ENCODE measurements at regions not wholly inside any gene's neighbourhood (a gene's known extent, or its start where the extent isn't known, plus 50 kb on each side); places are given as distances from the start of the nearest gene placed in this dataset.

DNA sequence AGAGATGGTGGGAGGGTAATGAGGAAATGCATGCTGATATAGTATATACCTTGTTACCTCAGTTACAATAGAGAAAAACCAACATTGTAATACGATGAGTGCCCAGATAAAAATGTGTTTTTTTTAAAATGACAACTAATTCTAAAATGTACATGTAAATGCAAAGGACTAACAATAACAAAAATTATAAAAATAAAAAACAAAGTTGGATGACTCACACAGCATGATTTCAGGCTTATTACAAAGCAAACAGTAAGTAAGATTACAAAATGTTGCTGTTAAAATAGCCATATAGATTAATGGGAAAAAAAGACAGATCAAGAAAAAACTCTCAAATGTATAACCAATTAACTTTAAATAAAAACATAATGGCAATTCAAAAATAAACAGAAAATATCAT lies 1099.4 kb downstream of the FSCB start (continued):
- TF ChIP-seq, protein P1, sequence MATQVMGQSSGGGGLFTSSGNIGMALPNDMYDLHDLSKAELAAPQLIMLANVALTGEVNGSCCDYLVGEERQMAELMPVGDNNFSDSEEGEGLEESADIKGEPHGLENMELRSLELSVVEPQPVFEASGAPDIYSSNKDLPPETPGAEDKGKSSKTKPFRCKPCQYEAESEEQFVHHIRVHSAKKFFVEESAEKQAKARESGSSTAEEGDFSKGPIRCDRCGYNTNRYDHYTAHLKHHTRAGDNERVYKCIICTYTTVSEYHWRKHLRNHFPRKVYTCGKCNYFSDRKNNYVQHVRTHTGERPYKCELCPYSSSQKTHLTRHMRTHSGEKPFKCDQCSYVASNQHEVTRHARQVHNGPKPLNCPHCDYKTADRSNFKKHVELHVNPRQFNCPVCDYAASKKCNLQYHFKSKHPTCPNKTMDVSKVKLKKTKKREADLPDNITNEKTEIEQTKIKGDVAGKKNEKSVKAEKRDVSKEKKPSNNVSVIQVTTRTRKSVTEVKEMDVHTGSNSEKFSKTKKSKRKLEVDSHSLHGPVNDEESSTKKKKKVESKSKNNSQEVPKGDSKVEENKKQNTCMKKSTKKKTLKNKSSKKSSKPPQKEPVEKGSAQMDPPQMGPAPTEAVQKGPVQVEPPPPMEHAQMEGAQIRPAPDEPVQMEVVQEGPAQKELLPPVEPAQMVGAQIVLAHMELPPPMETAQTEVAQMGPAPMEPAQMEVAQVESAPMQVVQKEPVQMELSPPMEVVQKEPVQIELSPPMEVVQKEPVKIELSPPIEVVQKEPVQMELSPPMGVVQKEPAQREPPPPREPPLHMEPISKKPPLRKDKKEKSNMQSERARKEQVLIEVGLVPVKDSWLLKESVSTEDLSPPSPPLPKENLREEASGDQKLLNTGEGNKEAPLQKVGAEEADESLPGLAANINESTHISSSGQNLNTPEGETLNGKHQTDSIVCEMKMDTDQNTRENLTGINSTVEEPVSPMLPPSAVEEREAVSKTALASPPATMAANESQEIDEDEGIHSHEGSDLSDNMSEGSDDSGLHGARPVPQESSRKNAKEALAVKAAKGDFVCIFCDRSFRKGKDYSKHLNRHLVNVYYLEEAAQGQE (IDR thresholded peaks at IDR 0.05; ENCODE audit: low read depth, low read length): no peak
- TF ChIP-seq, protein P2, sequence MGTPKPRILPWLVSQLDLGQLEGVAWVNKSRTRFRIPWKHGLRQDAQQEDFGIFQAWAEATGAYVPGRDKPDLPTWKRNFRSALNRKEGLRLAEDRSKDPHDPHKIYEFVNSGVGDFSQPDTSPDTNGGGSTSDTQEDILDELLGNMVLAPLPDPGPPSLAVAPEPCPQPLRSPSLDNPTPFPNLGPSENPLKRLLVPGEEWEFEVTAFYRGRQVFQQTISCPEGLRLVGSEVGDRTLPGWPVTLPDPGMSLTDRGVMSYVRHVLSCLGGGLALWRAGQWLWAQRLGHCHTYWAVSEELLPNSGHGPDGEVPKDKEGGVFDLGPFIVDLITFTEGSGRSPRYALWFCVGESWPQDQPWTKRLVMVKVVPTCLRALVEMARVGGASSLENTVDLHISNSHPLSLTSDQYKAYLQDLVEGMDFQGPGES (IDR thresholded peaks at IDR 0.05; ENCODE audit: low read depth, low read length): no peak
- no peak for TF ChIP-seq RAD21 (IDR thresholded peaks at IDR 0.05; ENCODE audit: low read length)
- no peak for TF ChIP-seq ELF1 (IDR thresholded peaks at IDR 0.05)
- no peak for TF ChIP-seq JUND (IDR thresholded peaks at IDR 0.05)

DNA sequence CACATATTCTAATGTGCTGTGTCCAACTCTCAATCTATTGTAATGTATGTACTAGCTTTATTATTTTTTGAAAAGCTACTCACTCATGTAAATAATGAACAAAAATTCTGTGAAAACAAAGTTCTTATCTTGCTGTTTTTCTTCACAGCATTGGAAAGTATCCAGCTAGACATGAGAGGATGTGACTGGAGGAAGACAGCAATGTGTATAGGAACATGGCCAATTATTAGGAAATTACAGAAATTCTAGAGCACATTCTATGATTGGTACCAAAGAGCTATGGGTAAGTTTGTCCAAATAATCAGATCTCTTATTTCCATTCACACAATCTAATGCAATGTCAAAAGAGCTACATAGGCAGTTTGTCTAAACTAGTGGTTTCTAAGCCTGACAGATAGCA lies 1100.2 kb downstream of the FSCB start:
- no peaks in the 10 kb centered on the region for H3K9me3 ChIP-seq
- H3K9ac ChIP-seq: no peak overlapping the region
- H3K4me1 ChIP-seq (ENCODE audit: control insufficient read depth in 1 of 2, insufficient read depth in 2 of 2, low read depth in 1 of 2, low read length in 1 of 2): no peaks in the 10 kb centered on the region
- no peak for TF ChIP-seq RXRA (IDR thresholded peaks at IDR 0.05; ENCODE audit: borderline replicate concordance, low read depth)
- no peak for TF ChIP-seq JUND (IDR thresholded peaks at IDR 0.05)
- TF ChIP-seq, protein P3, sequence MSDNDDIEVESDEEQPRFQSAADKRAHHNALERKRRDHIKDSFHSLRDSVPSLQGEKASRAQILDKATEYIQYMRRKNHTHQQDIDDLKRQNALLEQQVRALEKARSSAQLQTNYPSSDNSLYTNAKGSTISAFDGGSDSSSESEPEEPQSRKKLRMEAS (IDR thresholded peaks at IDR 0.05; ENCODE audit: low read depth): no peak
- no peak for TF ChIP-seq CHD2 (IDR thresholded peaks at IDR 0.05; ENCODE audit: low read length, partially characterized antibody)
- TF ChIP-seq, protein P4, sequence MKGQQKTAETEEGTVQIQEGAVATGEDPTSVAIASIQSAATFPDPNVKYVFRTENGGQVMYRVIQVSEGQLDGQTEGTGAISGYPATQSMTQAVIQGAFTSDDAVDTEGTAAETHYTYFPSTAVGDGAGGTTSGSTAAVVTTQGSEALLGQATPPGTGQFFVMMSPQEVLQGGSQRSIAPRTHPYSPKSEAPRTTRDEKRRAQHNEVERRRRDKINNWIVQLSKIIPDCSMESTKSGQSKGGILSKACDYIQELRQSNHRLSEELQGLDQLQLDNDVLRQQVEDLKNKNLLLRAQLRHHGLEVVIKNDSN (IDR thresholded peaks at IDR 0.05; ENCODE audit: borderline replicate concordance, low read depth): no peak
- TF ChIP-seq, protein P5, sequence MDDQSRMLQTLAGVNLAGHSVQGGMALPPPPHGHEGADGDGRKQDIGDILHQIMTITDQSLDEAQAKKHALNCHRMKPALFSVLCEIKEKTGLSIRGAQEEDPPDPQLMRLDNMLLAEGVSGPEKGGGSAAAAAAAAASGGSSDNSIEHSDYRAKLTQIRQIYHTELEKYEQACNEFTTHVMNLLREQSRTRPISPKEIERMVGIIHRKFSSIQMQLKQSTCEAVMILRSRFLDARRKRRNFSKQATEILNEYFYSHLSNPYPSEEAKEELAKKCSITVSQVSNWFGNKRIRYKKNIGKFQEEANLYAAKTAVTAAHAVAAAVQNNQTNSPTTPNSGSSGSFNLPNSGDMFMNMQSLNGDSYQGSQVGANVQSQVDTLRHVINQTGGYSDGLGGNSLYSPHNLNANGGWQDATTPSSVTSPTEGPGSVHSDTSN (IDR thresholded peaks at IDR 0.05): no peak
- TF ChIP-seq GATA2 (CRISPR knock-in tag; IDR thresholded peaks at IDR 0.05): no peak
- no peak for TF ChIP-seq MXI1 (IDR thresholded peaks at IDR 0.05; ENCODE audit: low read depth, low read length)
- TF ChIP-seq, protein P6, sequence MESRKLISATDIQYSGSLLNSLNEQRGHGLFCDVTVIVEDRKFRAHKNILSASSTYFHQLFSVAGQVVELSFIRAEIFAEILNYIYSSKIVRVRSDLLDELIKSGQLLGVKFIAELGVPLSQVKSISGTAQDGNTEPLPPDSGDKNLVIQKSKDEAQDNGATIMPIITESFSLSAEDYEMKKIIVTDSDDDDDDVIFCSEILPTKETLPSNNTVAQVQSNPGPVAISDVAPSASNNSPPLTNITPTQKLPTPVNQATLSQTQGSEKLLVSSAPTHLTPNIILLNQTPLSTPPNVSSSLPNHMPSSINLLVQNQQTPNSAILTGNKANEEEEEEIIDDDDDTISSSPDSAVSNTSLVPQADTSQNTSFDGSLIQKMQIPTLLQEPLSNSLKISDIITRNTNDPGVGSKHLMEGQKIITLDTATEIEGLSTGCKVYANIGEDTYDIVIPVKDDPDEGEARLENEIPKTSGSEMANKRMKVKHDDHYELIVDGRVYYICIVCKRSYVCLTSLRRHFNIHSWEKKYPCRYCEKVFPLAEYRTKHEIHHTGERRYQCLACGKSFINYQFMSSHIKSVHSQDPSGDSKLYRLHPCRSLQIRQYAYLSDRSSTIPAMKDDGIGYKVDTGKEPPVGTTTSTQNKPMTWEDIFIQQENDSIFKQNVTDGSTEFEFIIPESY (IDR thresholded peaks at IDR 0.05; ENCODE audit: borderline replicate concordance, low read depth): no peak
- no peak for TF ChIP-seq TCF12 (IDR thresholded peaks at IDR 0.05)
- no peak overlapping the region for H3K4me2 ChIP-seq
- H3F3A ChIP-seq (replicated peaks; ENCODE audit: insufficient read depth): no peaks in the 10 kb centered on the region
- no peaks in the 10 kb centered on the region for H4K20me1 ChIP-seq (ENCODE audit: insufficient read depth)
- ChIA-PET POLR2A (no interaction called here), CTCF (no interaction called here)
- no peaks in the 10 kb centered on the region for H3K27me3 ChIP-seq (ENCODE audit: insufficient read depth)
- no peaks in the 10 kb centered on the region for H3K79me2 ChIP-seq (ENCODE audit: insufficient read depth)
- H3K4me3 ChIP-seq (ENCODE audit: low read depth in 2 of 2, low read length in 1 of 2): no peak overlapping the region
- DNase-seq: no peak
- no peak overlapping the region for H2AFZ ChIP-seq (ENCODE audit: low read depth)
- no peak overlapping the region for H3K27ac ChIP-seq (ENCODE audit: low read depth in 2 of 2, low read length in 1 of 2)
- no peaks in the 10 kb centered on the region for H3K9me2 ChIP-seq
- H3K36me3 ChIP-seq (replicated peaks in 1 of 2; ENCODE audit: control insufficient read depth in 1 of 2, insufficient read depth in 2 of 2, low read length in 1 of 2): no peaks in the 10 kb centered on the region

Data from SK-N-SH (cell line).